ENCODE measurements at regions not wholly inside any gene's neighbourhood (a gene's known extent, or its start where the extent isn't known, plus 50 kb on each side); places are given as distances from the start of the nearest gene placed in this dataset.

DNA sequence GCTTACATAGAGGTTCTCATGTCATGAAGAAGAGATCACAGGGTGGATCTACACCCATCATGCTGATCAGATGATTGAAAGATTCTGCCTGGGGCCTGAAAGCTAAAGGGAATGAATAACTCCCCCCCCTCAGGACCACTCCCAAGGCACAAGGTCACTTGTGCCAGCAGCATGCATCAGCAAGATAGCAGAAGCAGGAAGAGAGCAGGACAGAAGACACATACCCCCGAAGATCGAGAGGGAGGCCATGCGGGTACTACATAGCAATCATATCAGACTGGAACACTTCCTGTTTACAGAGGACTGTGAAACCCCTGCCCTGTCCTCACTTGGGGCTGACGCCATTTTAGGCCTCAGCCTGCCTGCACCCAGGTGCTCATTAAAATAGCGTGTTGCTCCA lies 143.2 kb upstream of the EDNRB start (continued):
- TF ChIP-seq PITX1 (CRISPR knock-in tag; IDR thresholded peaks at IDR 0.05) (no peak), ZNF589 (CRISPR knock-in tag; conservative IDR thresholded peaks at IDR 0.05) (no peak)

DNA sequence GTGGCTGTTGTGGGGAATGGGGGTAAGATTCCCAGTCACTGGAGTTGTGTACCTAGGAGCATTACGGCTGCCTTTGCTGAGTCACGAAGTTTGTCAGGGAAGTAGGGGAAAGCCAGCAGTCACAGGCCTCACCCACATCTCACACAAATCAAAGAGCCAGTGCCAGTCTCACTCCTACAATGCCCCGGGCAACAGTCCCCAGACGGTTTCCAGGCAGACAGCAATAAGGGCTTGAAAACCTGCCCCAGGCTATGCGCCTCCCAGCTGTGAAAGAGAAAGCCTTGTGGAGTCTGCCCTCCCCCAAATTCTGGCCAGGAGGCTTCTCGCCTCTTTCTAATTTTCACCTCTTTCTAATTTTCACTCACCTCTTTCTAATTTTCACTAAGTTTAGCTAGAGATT lies 142.3 kb upstream of the EDNRB start:
- peaks cover 69% of the 10 kb centered on the region for H3K9me3 ChIP-seq (ENCODE audit: low read length)
- no peak for FAIRE-seq
- no peak for DNase-seq (ENCODE audit: low spot score)
- CTCF ChIA-PET (ENCODE audit: low intra/inter-chr PET ratio, low total read pairs), result no interaction called here
- ATAC-seq, result no peak
- BruUV-seq (replicated peaks), result no TSS peak
- 17% methylated on average over 4 of the region's 6 CpGs for WGBS (ENCODE audit: low lambda C conversion rate)
- no peak overlapping the region for H3K4me2 ChIP-seq (ENCODE audit: low read depth, low read length)
- no peaks in the 10 kb centered on the region; a peak in 1 of 5 replicates for H3K27me3 ChIP-seq (ENCODE audit: control insufficient read depth in 1 of 2, insufficient read depth in 2 of 2, low read length in 2 of 2)
- H3K27ac ChIP-seq (ENCODE audit: extremely low read length, insufficient read depth, low read length), result no peak overlapping the region
- no peak overlapping the region for H2AFZ ChIP-seq (ENCODE audit: low read length)
- no peaks in the 10 kb centered on the region for H3K36me3 ChIP-seq (replicated peaks in 1 of 2; ENCODE audit: control insufficient read depth in 1 of 2, insufficient read depth in 2 of 2, low read length in 2 of 2)
- no peaks in the 10 kb centered on the region for H4K20me1 ChIP-seq (ENCODE audit: insufficient read depth, low read length)
- intact Hi-C loops (cut with micrococcal nuclease; ENCODE audit: unreplicated experiment) (no loop called here), in situ Hi-C loops (cut with HindIII; ENCODE audit: extremely low pct_ligation_motif_present, low pct_unique_long_range_greater_than_20kb) (no loop called here)
- POLR2A ChIA-PET, result no interaction called here
- H3K4me3 ChIP-seq (replicated peaks in 1 of 3; ENCODE audit: insufficient read depth in 1 of 3, low read depth in 2 of 3, low read length in 3 of 3), result no peak overlapping the region
- H3K9ac ChIP-seq (ENCODE audit: insufficient read depth, low read depth, low read length), result no peak overlapping the region
- H3K79me2 ChIP-seq (ENCODE audit: insufficient read depth, low read length), result no peaks in the 10 kb centered on the region
- no peaks in the 10 kb centered on the region for H3K4me1 ChIP-seq (ENCODE audit: insufficient read depth, low read length)
- no peak for TF ChIP-seq ZNF335 (CRISPR knock-in tag; IDR thresholded peaks at IDR 0.05)
- no peak for TF ChIP-seq U2AF1 (optimal IDR thresholded peaks at IDR 0.05; ENCODE audit: low read depth, low read length)
- TF ChIP-seq, protein P1, sequence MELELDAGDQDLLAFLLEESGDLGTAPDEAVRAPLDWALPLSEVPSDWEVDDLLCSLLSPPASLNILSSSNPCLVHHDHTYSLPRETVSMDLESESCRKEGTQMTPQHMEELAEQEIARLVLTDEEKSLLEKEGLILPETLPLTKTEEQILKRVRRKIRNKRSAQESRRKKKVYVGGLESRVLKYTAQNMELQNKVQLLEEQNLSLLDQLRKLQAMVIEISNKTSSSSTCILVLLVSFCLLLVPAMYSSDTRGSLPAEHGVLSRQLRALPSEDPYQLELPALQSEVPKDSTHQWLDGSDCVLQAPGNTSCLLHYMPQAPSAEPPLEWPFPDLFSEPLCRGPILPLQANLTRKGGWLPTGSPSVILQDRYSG (CRISPR knock-in tag; IDR thresholded peaks at IDR 0.05), result no peak
- no peak for TF ChIP-seq ZNF646 (CRISPR knock-in tag; IDR thresholded peaks at IDR 0.05)
- no peak for TF ChIP-seq AKNA (CRISPR knock-in tag; IDR thresholded peaks at IDR 0.05; ENCODE audit: borderline replicate concordance)
- TF ChIP-seq SMAD9 (CRISPR knock-in tag; IDR thresholded peaks at IDR 0.05), result no peak
- no peak for TF ChIP-seq ZNF576 (CRISPR knock-in tag; IDR thresholded peaks at IDR 0.05)
- no peak for TF ChIP-seq MED13 (CRISPR knock-in tag; IDR thresholded peaks at IDR 0.05)
- TF ChIP-seq CCDC6 (CRISPR knock-in tag; IDR thresholded peaks at IDR 0.05), result no peak

Data from HepG2 (cell line).